A673 (cell line): ENCODE measurements at regions not wholly inside any gene's neighbourhood (a gene's known extent, or its start where the extent isn't known, plus 50 kb on each side); places are given as distances from the start of the nearest gene placed in this dataset.

ENCODE experiments used
- EZH2 ChIP-seq: fragments of 200-600 bp; sonication (generic); IDR thresholded peaks from 2 replicates; pipeline ENCODE4 v1.6.1; 2017; ENCODE audit warnings: borderline replicate concordance, low read depth, mild to moderate bottlenecking, mixed read lengths, antibody characterized with exemption, low read length; ENCODE audit not compliant: poor library complexity, severe bottlenecking
- TF ChIP-seq, protein P1 (sequence below): fragments of 300-800, 200-600 bp; sonication (generic); conservative IDR thresholded peaks from 2 replicates; pipeline ENCODE4 v1.5.1; 2017; ENCODE audit warnings: low read depth, mild to moderate bottlenecking, antibody characterized with exemption, low read length, moderate library complexity, mixed read lengths

GRCh38 chr10:129032372-129033313, 434.4 kb upstream of the MGMT start:
- TF ChIP-seq, protein P1, sequence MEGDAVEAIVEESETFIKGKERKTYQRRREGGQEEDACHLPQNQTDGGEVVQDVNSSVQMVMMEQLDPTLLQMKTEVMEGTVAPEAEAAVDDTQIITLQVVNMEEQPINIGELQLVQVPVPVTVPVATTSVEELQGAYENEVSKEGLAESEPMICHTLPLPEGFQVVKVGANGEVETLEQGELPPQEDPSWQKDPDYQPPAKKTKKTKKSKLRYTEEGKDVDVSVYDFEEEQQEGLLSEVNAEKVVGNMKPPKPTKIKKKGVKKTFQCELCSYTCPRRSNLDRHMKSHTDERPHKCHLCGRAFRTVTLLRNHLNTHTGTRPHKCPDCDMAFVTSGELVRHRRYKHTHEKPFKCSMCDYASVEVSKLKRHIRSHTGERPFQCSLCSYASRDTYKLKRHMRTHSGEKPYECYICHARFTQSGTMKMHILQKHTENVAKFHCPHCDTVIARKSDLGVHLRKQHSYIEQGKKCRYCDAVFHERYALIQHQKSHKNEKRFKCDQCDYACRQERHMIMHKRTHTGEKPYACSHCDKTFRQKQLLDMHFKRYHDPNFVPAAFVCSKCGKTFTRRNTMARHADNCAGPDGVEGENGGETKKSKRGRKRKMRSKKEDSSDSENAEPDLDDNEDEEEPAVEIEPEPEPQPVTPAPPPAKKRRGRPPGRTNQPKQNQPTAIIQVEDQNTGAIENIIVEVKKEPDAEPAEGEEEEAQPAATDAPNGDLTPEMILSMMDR: no peak
- TF ChIP-seq EZH2: no peak
